Fibroblast of lung (primary cell): ENCODE measurements at regions not wholly inside any gene's neighbourhood (a gene's known extent, or its start where the extent isn't known, plus 50 kb on each side); places are given as distances from the start of the nearest gene placed in this dataset.

Experiments used
- DNase-seq, 2 donors: peaks; one replicate each; pipeline versions ENCODE4 v3.0.0 to v3.0.0-alpha.2; 2010; ENCODE audit warnings: low read depth in 2 of 2
- H2AFZ ChIP-seq: 2 replicates; pipeline ENCODE4 v1.5.1; 2012; ENCODE audit warnings: low read length, control low read depth, inconsistent platforms
- H3K27ac ChIP-seq: 2 replicates; pipeline ENCODE4 v1.5.1; 2011; ENCODE audit warnings: low read length, control low read depth; ENCODE audit not compliant: insufficient read depth
- H3K27me3 ChIP-seq: 2 replicates; pipeline ENCODE4 v1.5.1; 2011; ENCODE audit warnings: mild to moderate bottlenecking, low read length; ENCODE audit not compliant: control insufficient read depth, insufficient read depth
- H3K36me3 ChIP-seq: 2 replicates; pipeline ENCODE4 v1.5.1; 2011; ENCODE audit warnings: low read length; ENCODE audit not compliant: control insufficient read depth, insufficient read depth
- H3K4me1 ChIP-seq: 2 replicates; pipeline ENCODE4 v1.5.1; 2011; ENCODE audit warnings: low read length; ENCODE audit not compliant: control insufficient read depth, insufficient read depth; ENCODE audit errors: extremely low read depth
- H3K4me2 ChIP-seq: 2 replicates; pipeline ENCODE4 v1.5.1; 2011; ENCODE audit warnings: low read length, control low read depth; ENCODE audit not compliant: insufficient read depth; ENCODE audit errors: extremely low read depth
- H3K4me3 ChIP-seq, 4 experiments: fragments of 200-600 bp in 1 of 4; sonication (generic) in 1 of 4; replicated peaks in 1 of 4; 2 replicates each; pipeline ENCODE4 v1.5.1; 2011 to 2016; ENCODE audit warnings: low read length in 4 of 4, low read depth in 3 of 4, mild to moderate bottlenecking in 3 of 4, control low read depth in 2 of 4, inconsistent platforms in 1 of 4, mixed read lengths in 1 of 4; ENCODE audit not compliant: insufficient read depth in 1 of 4; ENCODE audit errors: control extremely low read depth in 1 of 4
- H3K79me2 ChIP-seq: 2 replicates; pipeline ENCODE4 v1.5.1; 2012; ENCODE audit warnings: mild to moderate bottlenecking, low read length, inconsistent platforms; ENCODE audit not compliant: control insufficient read depth, insufficient read depth
- H3K9ac ChIP-seq: 2 replicates; pipeline ENCODE4 v1.5.1; 2011; ENCODE audit warnings: mild to moderate bottlenecking, low read length, control low read depth; ENCODE audit not compliant: insufficient read depth
- H3K9me3 ChIP-seq: 2 replicates; pipeline ENCODE4 v1.5.1; 2012; ENCODE audit warnings: low read depth, low read length; ENCODE audit not compliant: control insufficient read depth, insufficient read depth
- H4K20me1 ChIP-seq: 2 replicates; pipeline ENCODE4 v1.5.1; 2011; ENCODE audit warnings: low read length; ENCODE audit not compliant: control insufficient read depth, insufficient read depth; ENCODE audit errors: extremely low read depth
- CTCF ChIP-seq, 2 donors: IDR thresholded peaks in 1 of 2; conservative IDR thresholded peaks in 1 of 2; 1 replicate in 1 of 2; 2 replicates in 1 of 2; pipeline ENCODE4 v1.5.1; 2011 to 2012; ENCODE audit warnings: low read length in 2 of 2, control low read depth in 1 of 2, inconsistent platforms in 1 of 2, low read depth in 1 of 2, mild to moderate bottlenecking in 1 of 2
- EZH2 ChIP-seq: IDR thresholded peaks from 2 replicates; pipeline ENCODE4 v1.5.1; 2012; ENCODE audit warnings: low read length, control low read depth, mild to moderate bottlenecking; ENCODE audit errors: missing control alignments

- no peaks in the 10 kb centered on the region for H3K27me3 ChIP-seq
- H3K36me3 ChIP-seq = no peaks in the 10 kb centered on the region
- H3K27ac ChIP-seq = no peak overlapping the region
These were observed 298.3 kb upstream of the DIAPH2 start for GRCh38 chrX:96386325-96386724.

GRCh38 chrX:96386981-96387380 is 297.7 kb upstream of the DIAPH2 start:
- H3K27me3 ChIP-seq = no peaks in the 10 kb centered on the region
- no peaks in the 10 kb centered on the region for H3K9me3 ChIP-seq
- no peak overlapping the region for H3K9ac ChIP-seq
- no peak overlapping the region for H3K4me3 ChIP-seq
- H3K4me1 ChIP-seq = no peaks in the 10 kb centered on the region
- H4K20me1 ChIP-seq = no peaks in the 10 kb centered on the region
- no peak for TF ChIP-seq CTCF (conservative IDR thresholded peaks at IDR 0.05 in 1 of 2, IDR thresholded peaks at IDR 0.05 in 1 of 2; ENCODE audit: low read depth in 1 of 2, low read length in 2 of 2)
- no peak for TF ChIP-seq EZH2
- H2AFZ ChIP-seq = no peak overlapping the region
- no peak overlapping the region for H3K4me2 ChIP-seq
- H3K36me3 ChIP-seq = no peaks in the 10 kb centered on the region
- H3K27ac ChIP-seq = no peak overlapping the region
- no peaks in the 10 kb centered on the region for H3K79me2 ChIP-seq
- DNase-seq = no peak

More at GRCh38 chrX:96386325-96386724, 298.3 kb upstream of the DIAPH2 start:
- no peak overlapping the region for H3K4me2 ChIP-seq
- no peak overlapping the region for H3K4me3 ChIP-seq
- no peaks in the 10 kb centered on the region for H3K9me3 ChIP-seq
- TF ChIP-seq EZH2 (no peak), CTCF (conservative IDR thresholded peaks at IDR 0.05 in 1 of 2, IDR thresholded peaks at IDR 0.05 in 1 of 2; ENCODE audit: low read depth in 1 of 2, low read length in 2 of 2) (no peak)
- H3K9ac ChIP-seq = no peak overlapping the region
- H3K4me1 ChIP-seq = no peaks in the 10 kb centered on the region
- H2AFZ ChIP-seq = no peak overlapping the region
- H3K79me2 ChIP-seq = no peaks in the 10 kb centered on the region
- no peak for DNase-seq
- H4K20me1 ChIP-seq = no peaks in the 10 kb centered on the region

- no peak for DNase-seq
- TF ChIP-seq EZH2 (no peak), CTCF (conservative IDR thresholded peaks at IDR 0.05 in 1 of 2, IDR thresholded peaks at IDR 0.05 in 1 of 2; ENCODE audit: low read depth in 1 of 2, low read length in 2 of 2) (no peak)
- no peaks in the 10 kb centered on the region for H3K4me1 ChIP-seq
- no peak overlapping the region for H3K4me2 ChIP-seq
- H3K9me3 ChIP-seq = no peaks in the 10 kb centered on the region
- no peak overlapping the region for H3K9ac ChIP-seq
- no peaks in the 10 kb centered on the region for H3K36me3 ChIP-seq
- no peak overlapping the region for H2AFZ ChIP-seq
- H3K4me3 ChIP-seq = no peak overlapping the region
- no peaks in the 10 kb centered on the region for H3K79me2 ChIP-seq
- H3K27ac ChIP-seq = no peak overlapping the region
- H4K20me1 ChIP-seq = no peaks in the 10 kb centered on the region
- H3K27me3 ChIP-seq = no peaks in the 10 kb centered on the region
These were observed 296.8 kb upstream of the DIAPH2 start for GRCh38 chrX:96387801-96388200.
